ENCODE measurements at regions not wholly inside any gene's neighbourhood (a gene's known extent, or its start where the extent isn't known, plus 50 kb on each side); places are given as distances from the start of the nearest gene placed in this dataset.

DNA sequence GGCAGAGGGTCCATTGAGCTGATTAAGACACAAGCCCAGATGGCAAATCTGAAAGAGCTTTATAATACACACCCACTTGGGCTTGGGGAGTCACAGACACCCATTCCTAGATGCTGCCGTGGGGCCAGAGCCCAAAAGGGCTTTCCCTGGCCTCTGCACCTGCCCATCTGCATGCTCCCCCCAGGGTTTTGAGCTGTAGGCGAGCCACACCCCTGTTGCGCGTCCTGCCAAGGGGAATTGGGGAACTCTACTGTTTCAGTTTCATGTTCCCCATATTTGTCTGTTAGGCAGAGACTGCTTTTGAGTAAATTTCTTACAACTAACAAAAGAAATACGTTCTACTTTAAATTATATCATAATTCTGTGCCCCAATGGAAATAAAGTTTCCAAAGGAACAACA is 52.9 kb upstream of the FNDC1 start:
- Histone ChIP-seq H2AFZ (ENCODE audit: low read length) (no peak overlapping the region), H3F3A (ENCODE audit: insufficient read depth, low read length) (no peaks in the 10 kb centered on the region), H3K4me2 (ENCODE audit: low read depth, low read length) (peak overlapping the region; percentile 9; the same call in 1 of the 2 replicates), H3K4me1 (ENCODE audit: low read length) (peaks cover 16% of the 10 kb centered on the region), H3K9me3 (replicated peaks; ENCODE audit: insufficient read depth, low read length) (no peaks in the 10 kb centered on the region), H3K79me2 (ENCODE audit: low read length) (no peaks in the 10 kb centered on the region), H3K36me3 (replicated peaks; ENCODE audit: insufficient read depth, low read length) (no peaks in the 10 kb centered on the region), H3K9me2 (replicated peaks; ENCODE audit: insufficient read depth, low read length) (no peaks in the 10 kb centered on the region), H3K9ac (ENCODE audit: low read length) (no peak overlapping the region), H3K4me3 (ENCODE audit: low read length) (no peak overlapping the region), H3K27me3 (replicated peaks; ENCODE audit: insufficient read depth, low read length) (peaks cover 48% of the 10 kb centered on the region), H4K20me1 (ENCODE audit: insufficient read depth, low read length) (no peaks in the 10 kb centered on the region), H3K27ac (ENCODE audit: low read length) (no peak overlapping the region)
- no peak for TF ChIP-seq CTCF (IDR thresholded peaks at IDR 0.05; ENCODE audit: low read length)
- no peak for TF ChIP-seq EZH2 (optimal IDR thresholded peaks at IDR 0.05; ENCODE audit: low read depth, low read length)
- TF ChIP-seq EZH2phosphoT487 (IDR thresholded peaks at IDR 0.05; ENCODE audit: low read length), result no peak
- DNase-seq, result no peak

GRCh38 chr6:159114569-159114968 is 54.6 kb upstream of the FNDC1 start:
- Histone ChIP-seq H3K79me2 (ENCODE audit: low read length) (no peaks in the 10 kb centered on the region), H3K4me2 (ENCODE audit: low read depth, low read length) (peak overlapping the region; percentile 21; the same call in 1 of the 2 replicates), H3K9me2 (replicated peaks; ENCODE audit: insufficient read depth, low read length) (no peaks in the 10 kb centered on the region), H3K4me3 (ENCODE audit: low read length) (no peak overlapping the region), H3F3A (ENCODE audit: insufficient read depth, low read length) (no peaks in the 10 kb centered on the region), H3K9me3 (replicated peaks; ENCODE audit: insufficient read depth, low read length) (no peaks in the 10 kb centered on the region), H3K36me3 (replicated peaks; ENCODE audit: insufficient read depth, low read length) (no peaks in the 10 kb centered on the region), H4K20me1 (ENCODE audit: insufficient read depth, low read length) (no peaks in the 10 kb centered on the region), H3K27me3 (replicated peaks; ENCODE audit: insufficient read depth, low read length) (peaks cover 31% of the 10 kb centered on the region), H3K9ac (ENCODE audit: low read length) (no peak overlapping the region), H2AFZ (ENCODE audit: low read length) (no peak overlapping the region), H3K4me1 (ENCODE audit: low read length) (peaks cover 16% of the 10 kb centered on the region), H3K27ac (ENCODE audit: low read length) (no peak overlapping the region)
- no peak for TF ChIP-seq EZH2phosphoT487 (IDR thresholded peaks at IDR 0.05; ENCODE audit: low read length)
- no peak for TF ChIP-seq EZH2 (optimal IDR thresholded peaks at IDR 0.05; ENCODE audit: low read depth, low read length)
- TF ChIP-seq CTCF (IDR thresholded peaks at IDR 0.05; ENCODE audit: low read length), result no peak
- no peak for DNase-seq

- Histone ChIP-seq H4K20me1 (ENCODE audit: insufficient read depth, low read length) (no peaks in the 10 kb centered on the region), H3K79me2 (ENCODE audit: low read length) (no peaks in the 10 kb centered on the region), H3F3A (ENCODE audit: insufficient read depth, low read length) (no peaks in the 10 kb centered on the region), H3K36me3 (replicated peaks; ENCODE audit: insufficient read depth, low read length) (no peaks in the 10 kb centered on the region), H3K9me3 (replicated peaks; ENCODE audit: insufficient read depth, low read length) (no peaks in the 10 kb centered on the region), H3K9me2 (replicated peaks; ENCODE audit: insufficient read depth, low read length) (no peaks in the 10 kb centered on the region), H3K4me1 (ENCODE audit: low read length) (peaks cover 16% of the 10 kb centered on the region), H3K4me2 (ENCODE audit: low read depth, low read length) (no peak overlapping the region), H3K27ac (ENCODE audit: low read length) (no peak overlapping the region), H3K27me3 (replicated peaks; ENCODE audit: insufficient read depth, low read length) (peaks cover 23% of the 10 kb centered on the region), H3K9ac (ENCODE audit: low read length) (no peak overlapping the region), H3K4me3 (ENCODE audit: low read length) (no peak overlapping the region), H2AFZ (ENCODE audit: low read length) (no peak overlapping the region)
- TF ChIP-seq EZH2phosphoT487 (IDR thresholded peaks at IDR 0.05; ENCODE audit: low read length) (no peak), CTCF (IDR thresholded peaks at IDR 0.05; ENCODE audit: low read length) (no peak), EZH2 (optimal IDR thresholded peaks at IDR 0.05; ENCODE audit: low read depth, low read length) (no peak)
- no peak for DNase-seq
Measured at GRCh38 chr6:159113223-159113622, 56.0 kb upstream of the FNDC1 start.

All from MM.1S (cell line).